SK-N-SH treated with all-trans-retinoic acid at 6 μM for 48 hours (cell line): ENCODE measurements at regions not wholly inside any gene's neighbourhood (a gene's known extent, or its start where the extent isn't known, plus 50 kb on each side); places are given as distances from the start of the nearest gene placed in this dataset.
A peak's percentile ranks its signal among the peaks of the same experiment; 100 is the strongest.

Experiments used
- ATAC-seq: fragments of 200-7000 bp; cut with Tn5 transposase; 3 replicates; pipeline ENCODE4 v1.9.1; 2020; ENCODE audit warnings: mild to moderate bottlenecking, moderate library complexity
- ARNTL ChIP-seq: fragments of 450-650 bp; formaldehyde crosslinking; IDR thresholded peaks from 2 replicates; pipeline ENCODE4 v1.5.0; 2020; ENCODE audit warnings: low read depth, mild to moderate bottlenecking, moderate library complexity, borderline replicate concordance
- BACH2 ChIP-seq: fragments of 250-450 bp; sonication (Bioruptor Pico); IDR thresholded peaks from 2 replicates; pipeline ENCODE4 v1.9.0; 2021; ENCODE audit warnings: mild to moderate bottlenecking, borderline replicate concordance
- CREB5 ChIP-seq: fragments of 250-450 bp; sonication (Bioruptor Pico); IDR thresholded peaks from 2 replicates; pipeline ENCODE4 v1.5.1; 2020; ENCODE audit warnings: low read depth, mild to moderate bottlenecking, moderate library complexity
- CSDC2 ChIP-seq: fragments of 250-450 bp; sonication (Bioruptor Pico); IDR thresholded peaks from 2 replicates; pipeline ENCODE4 v1.5.0; 2020; ENCODE audit warnings: mild to moderate bottlenecking, moderate library complexity
- CSRNP3 ChIP-seq: fragments of 250-450 bp; sonication (Bioruptor Pico); IDR thresholded peaks from 2 replicates; pipeline ENCODE4 v1.5.1; 2021; ENCODE audit warnings: mild to moderate bottlenecking, moderate library complexity
- ESRRG ChIP-seq: fragments of 250-450 bp; sonication (Bioruptor Pico); IDR thresholded peaks from 2 replicates; pipeline ENCODE4 v1.6.1; 2021; ENCODE audit warnings: mild to moderate bottlenecking
- GLIS3 ChIP-seq: fragments of 250-450 bp; sonication (Bioruptor Pico); IDR thresholded peaks from 2 replicates; pipeline ENCODE4 v1.5.0; 2020; ENCODE audit warnings: mild to moderate bottlenecking, moderate library complexity
- ISL1 ChIP-seq: fragments of 250-450 bp; sonication (Bioruptor Pico); IDR thresholded peaks from 2 replicates; pipeline ENCODE4 v2.1.2; 2022; ENCODE audit warnings: mild to moderate bottlenecking, moderate library complexity
- OSR1 ChIP-seq: fragments of 250-450 bp; sonication (Bioruptor Pico); IDR thresholded peaks from 2 replicates; pipeline ENCODE4 v1.8.0; 2022; ENCODE audit warnings: moderate library complexity, mild to moderate bottlenecking, inconsistent platforms
- POU6F1 ChIP-seq: fragments of 250-450 bp; sonication (Bioruptor Pico); IDR thresholded peaks from 2 replicates; pipeline ENCODE4 v1.8.0; 2021; ENCODE audit warnings: low read depth, mild to moderate bottlenecking, moderate library complexity, borderline replicate concordance
- RARB ChIP-seq: fragments of 250-450 bp; sonication (Bioruptor Pico); IDR thresholded peaks from 2 replicates; pipeline ENCODE4 v1.8.0; 2021; ENCODE audit warnings: mild to moderate bottlenecking, moderate library complexity
- SNAI2 ChIP-seq: fragments of 250-450 bp; sonication (Bioruptor Pico); IDR thresholded peaks from 2 replicates; pipeline ENCODE4 v1.5.0; 2020; ENCODE audit warnings: mild to moderate bottlenecking, moderate library complexity
- TCF4 ChIP-seq: fragments of 250-450 bp; sonication (Bioruptor Pico); IDR thresholded peaks from 2 replicates; pipeline ENCODE4 v1.8.0; 2021; ENCODE audit warnings: mild to moderate bottlenecking, moderate library complexity, borderline replicate concordance
- TOX ChIP-seq: fragments of 250-450 bp; sonication (Bioruptor Pico); IDR thresholded peaks from 2 replicates; pipeline ENCODE4 v1.8.0; 2021; ENCODE audit warnings: mild to moderate bottlenecking, moderate library complexity, borderline replicate concordance
- TSHZ2 ChIP-seq: fragments of 250-450 bp; sonication (Bioruptor Pico); IDR thresholded peaks from 2 replicates; pipeline ENCODE4 v1.5.0; 2020; ENCODE audit warnings: mild to moderate bottlenecking, moderate library complexity
- ZC3H10 ChIP-seq: fragments of 250-450 bp; sonication (Bioruptor Pico); IDR thresholded peaks from 2 replicates; pipeline ENCODE4 v1.5.1; 2021; ENCODE audit warnings: mild to moderate bottlenecking, moderate library complexity
- ZFP3 ChIP-seq: fragments of 250-450 bp; sonication (Bioruptor Pico); IDR thresholded peaks from 2 replicates; pipeline ENCODE4 v1.5.0; 2020; ENCODE audit warnings: mild to moderate bottlenecking, moderate library complexity
- ZFP30 ChIP-seq: fragments of 450-650 bp; formaldehyde crosslinking; IDR thresholded peaks from 2 replicates; pipeline ENCODE4 v1.5.0; 2022; ENCODE audit warnings: mild to moderate bottlenecking, moderate library complexity
- ZNF8 ChIP-seq: fragments of 450-650 bp; formaldehyde crosslinking; IDR thresholded peaks from 2 replicates; pipeline ENCODE4 v1.5.0; 2020; ENCODE audit warnings: mild to moderate bottlenecking, moderate library complexity

- peak; percentile 6 for ATAC-seq
- no peak for TF ChIP-seq TOX
- TF ChIP-seq ISL1 (CRISPR knock-in tag) = no peak
- peak; percentile 23; the same call in 1 of the 2 replicates for TF ChIP-seq GLIS3
- no peak for TF ChIP-seq RARB (CRISPR knock-in tag)
- TF ChIP-seq CSDC2 (CRISPR knock-in tag) = no peak
- TF ChIP-seq ZNF8 (CRISPR knock-in tag) = no peak
- TF ChIP-seq OSR1 (CRISPR knock-in tag) = no peak
- TF ChIP-seq TSHZ2 (CRISPR knock-in tag) = peak; percentile 34; the same call in 1 of the 2 replicates
- TF ChIP-seq TCF4 = no peak; the same call in 1 of the 2 replicates
- no peak for TF ChIP-seq ZFP3
- no peak for TF ChIP-seq SNAI2 (CRISPR knock-in tag)
- TF ChIP-seq BACH2 (CRISPR knock-in tag) = no peak
- no peak for TF ChIP-seq ARNTL (CRISPR knock-in tag)
Observed at GRCh38 chr1:234543442-234544086, 64.6 kb upstream of the TARBP1 start.

GRCh38 chr1:234542211-234542850 is 63.4 kb upstream of the TARBP1 start:
- TF ChIP-seq TCF4 (0 out of 2 replicates have a peak, but pooled peaks have one; percentile 22), ZFP3 (no peak)
- ATAC-seq = peak; percentile 47

- no peak for ATAC-seq
- TF ChIP-seq CSRNP3 (no peak), ZFP30 (CRISPR knock-in tag) (no peak), ISL1 (CRISPR knock-in tag) (no peak), GLIS3 (no peak), ZFP3 (no peak), TOX (no peak), POU6F1 (CRISPR knock-in tag) (no peak), ESRRG (CRISPR knock-in tag) (no peak), TSHZ2 (CRISPR knock-in tag) (no peak), BACH2 (CRISPR knock-in tag) (no peak), CREB5 (CRISPR knock-in tag) (no peak), ZC3H10 (CRISPR knock-in tag) (no peak), OSR1 (CRISPR knock-in tag) (no peak), RARB (CRISPR knock-in tag) (no peak)
Observed at GRCh38 chr1:234541286-234541975, 62.5 kb upstream of the TARBP1 start.
